IMR-90 (cell line): ENCODE measurements at regions not wholly inside any gene's neighbourhood (a gene's known extent, or its start where the extent isn't known, plus 50 kb on each side); places are given as distances from the start of the nearest gene placed in this dataset.

Experiments used
- ATAC-seq: fragments of 200-7000 bp; cut with Tn5 transposase; 2 replicates; pipeline ENCODE4 v1.9.1; 2020; ENCODE audit warnings: low read depth, mild to moderate bottlenecking, moderate library complexity
- BruUV-seq: library from RNA; stranded (reverse); fragments of 400-500 nt; replicated peaks from 2 replicates; lab custom pipeline; 2021; lab: Mats Ljungman, UMichigan
- CTCF ChIA-PET: fragments of 300-600 bp; formaldehyde crosslinking; extraction: SDS; loops from one replicate; lab custom pipeline; 2021; ENCODE audit warnings: antibody characterized with exemption; lab: Yijun Ruan, JAX
- POLR2A ChIA-PET: fragments of 300-600 bp; sonication (Branson Sonifier 250); formaldehyde crosslinking; loops from one replicate; lab custom pipeline; 2022; ENCODE audit warnings: antibody characterized with exemption; ENCODE audit not compliant: unreplicated experiment; lab: Charles Lee
- DNase-seq: peaks from one replicate; pipeline ENCODE4 v3.0.0; 2013
- H2AFZ ChIP-seq: replicated peaks from 2 replicates; pipeline ENCODE3; 2013; ENCODE audit warnings: low read length, mild to moderate bottlenecking; ENCODE audit not compliant: poor library complexity
- H2AK5ac ChIP-seq: 2 replicates; pipeline ENCODE4 v1.6.1; 2013; ENCODE audit warnings: low read depth, low read length, inconsistent platforms
- H2AK9ac ChIP-seq: replicated peaks from 2 replicates; pipeline ENCODE3; 2013; ENCODE audit warnings: mild to moderate bottlenecking, low read depth, low read length, moderate library complexity; ENCODE audit not compliant: poor library complexity
- H2BK120ac ChIP-seq: 2 replicates; pipeline ENCODE4 v1.6.1; 2013; ENCODE audit warnings: low read depth, low read length, inconsistent platforms
- H2BK15ac ChIP-seq: 3 replicates; pipeline ENCODE4 v1.6.1; 2013; ENCODE audit warnings: low read depth, low read length, inconsistent platforms
- H2BK20ac ChIP-seq: 2 replicates; pipeline ENCODE4 v1.6.1; 2013; ENCODE audit warnings: low read depth, mild to moderate bottlenecking, inconsistent platforms, low read length, moderate library complexity
- H2BK5ac ChIP-seq: 2 replicates; pipeline ENCODE4 v1.6.1; 2013; ENCODE audit warnings: mild to moderate bottlenecking, low read depth, low read length, inconsistent platforms; ENCODE audit not compliant: poor library complexity, severe bottlenecking
- H3K14ac ChIP-seq: replicated peaks from 2 replicates; pipeline ENCODE4 v1.6.1; 2013; ENCODE audit warnings: low read depth, low read length, inconsistent platforms
- H3K18ac ChIP-seq: 2 replicates; pipeline ENCODE4 v1.6.1; 2013; ENCODE audit warnings: low read depth, low read length, control low read depth
- H3K23ac ChIP-seq: 2 replicates; pipeline ENCODE4 v1.6.1; 2013; ENCODE audit warnings: low read depth, low read length, inconsistent platforms
- H3K27ac ChIP-seq: 2 replicates; pipeline ENCODE4 v1.5.1; 2013; ENCODE audit warnings: mild to moderate bottlenecking, control low read depth, low read length; ENCODE audit not compliant: insufficient read depth
- H3K27me3 ChIP-seq: 2 replicates; pipeline ENCODE4 v1.6.1; 2013; ENCODE audit warnings: low read length; ENCODE audit not compliant: control insufficient read depth, insufficient read depth
- H3K36me3 ChIP-seq: 2 replicates; pipeline ENCODE4 v1.6.1; 2013; ENCODE audit warnings: low read length, mixed read lengths; ENCODE audit not compliant: control insufficient read depth, insufficient read depth
- H3K4ac ChIP-seq: 2 replicates; pipeline ENCODE4 v1.6.1; 2013; ENCODE audit warnings: low read depth, low read length, inconsistent platforms
- H3K4me1 ChIP-seq: 2 replicates; pipeline ENCODE4 v1.6.1; 2013; ENCODE audit warnings: low read length, mixed read lengths; ENCODE audit not compliant: control insufficient read depth, insufficient read depth
- H3K4me2 ChIP-seq: 2 replicates; pipeline ENCODE4 v1.6.1; 2013; ENCODE audit warnings: low read depth, mild to moderate bottlenecking, control low read depth, low read length, moderate library complexity
- H3K4me3 ChIP-seq: 2 replicates; pipeline ENCODE4 v1.5.1; 2013; ENCODE audit warnings: low read depth, mild to moderate bottlenecking, control low read depth, low read length, moderate library complexity; ENCODE audit not compliant: insufficient read depth
- H3K56ac ChIP-seq: 2 replicates; pipeline ENCODE4 v1.6.1; 2013; ENCODE audit warnings: low read length, inconsistent platforms; ENCODE audit not compliant: insufficient read depth; ENCODE audit errors: extremely low read depth
- H3K79me1 ChIP-seq, 2 experiments: 2 replicates each; pipeline ENCODE4 v1.6.1; 2013; ENCODE audit warnings: low read length in 2 of 2, inconsistent platforms in 1 of 2, low read depth in 1 of 2
- H3K9ac ChIP-seq: 2 replicates; pipeline ENCODE4 v1.6.1; 2013; ENCODE audit warnings: low read depth, low read length, control low read depth
- H3K9me1 ChIP-seq: 2 replicates; pipeline ENCODE4 v1.6.1; 2013; ENCODE audit warnings: low read length, inconsistent platforms; ENCODE audit not compliant: insufficient read depth
- H3K9me3 ChIP-seq: 2 replicates; pipeline ENCODE4 v1.6.1; 2013; ENCODE audit warnings: low read length; ENCODE audit not compliant: control insufficient read depth, insufficient read depth
- H4K20me1 ChIP-seq: 2 replicates; pipeline ENCODE4 v1.6.1; 2013; ENCODE audit warnings: low read length, inconsistent platforms; ENCODE audit not compliant: insufficient read depth
- H4K5ac ChIP-seq: 2 replicates; pipeline ENCODE4 v1.6.1; 2013; ENCODE audit warnings: mild to moderate bottlenecking, low read depth, low read length, control low read depth
- H4K8ac ChIP-seq, 2 experiments: 2 replicates each; pipeline ENCODE4 v1.6.1; 2013; ENCODE audit warnings: low read depth in 2 of 2, low read length in 2 of 2, control low read depth in 1 of 2, inconsistent platforms in 1 of 2
- H4K91ac ChIP-seq: 2 replicates; pipeline ENCODE4 v1.6.1; 2013; ENCODE audit warnings: low read depth, low read length, inconsistent platforms; ENCODE audit not compliant: insufficient read depth
- CEBPB ChIP-seq: IDR thresholded peaks from 2 replicates; pipeline ENCODE4 v1.6.1; 2012; ENCODE audit warnings: low read depth, low read length, improper control_type of control experiment
- NFE2L2 ChIP-seq: fragments of 150-350 bp; IDR thresholded peaks from 2 replicates; pipeline ENCODE4 v1.6.1; 2016; ENCODE audit warnings: low read depth, mild to moderate bottlenecking, low read length
- WGBS, 2 experiments: methylation state at CpG; one replicate each; pipeline versions ENCODE4 v1.1.5 to v1.1.7; 2013; ENCODE audit warnings: missing lambda C conversion rate in 2 of 2; ENCODE audit not compliant: insufficient read length in 1 of 2; ENCODE audit errors: extremely low coverage in 2 of 2; 5-methylcytosine and 5-hydroxymethylcytosine counted together
- dilution Hi-C: fragments of 300-500 bp; cut with HindIII; formaldehyde crosslinking; loops from one replicate; pipeline ENCODE4 v1.14.3; 2018; ENCODE audit warnings: low sequenced_read_pairs; ENCODE audit not compliant: unreplicated experiment
- in situ Hi-C: fragments of 300-500 bp; cut with MboI; formaldehyde crosslinking; loops from 3 replicates; pipeline ENCODE4 v1.14.3; 2019; ENCODE audit warnings: low sequenced_read_pairs, inconsistent platforms, mixed read lengths
- intact Hi-C: fragments of 100-400 bp; cut with micrococcal nuclease; formaldehyde crosslinking; loops from 2 replicates; pipeline ENCODE4 v1.10.0; 2022
- TF ChIP-seq, protein P1 (sequence below): fragments of 150-350 bp; IDR thresholded peaks from 2 replicates; pipeline ENCODE4 v1.6.1; 2017; ENCODE audit warnings: mild to moderate bottlenecking, antibody characterized with exemption, low read length, low read depth

DNA sequence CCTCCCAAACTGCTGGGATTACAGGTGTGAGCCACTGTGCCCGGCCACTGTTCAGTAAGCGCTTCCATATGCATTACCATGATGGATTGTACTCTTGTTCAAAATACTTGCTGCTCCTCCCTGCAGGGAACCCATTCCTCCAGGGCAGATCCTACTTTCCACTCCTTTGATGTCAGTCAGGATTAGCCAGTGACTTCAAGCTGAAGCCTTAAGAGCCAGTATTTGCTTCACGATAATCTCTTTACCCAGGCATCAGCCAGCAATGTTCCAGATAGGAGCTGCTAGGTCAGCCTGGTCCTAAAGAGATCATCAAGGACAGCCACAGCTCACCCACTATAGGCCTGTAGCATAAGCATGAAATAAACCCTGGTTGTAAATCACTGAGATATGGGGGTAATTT, 96.5 kb upstream of the UBE2E2 start:
- Histone ChIP-seq H3K27me3 (peaks cover 2% of the 10 kb centered on the region; the same call in 1 of the 2 replicates), H2BK120ac (no peak overlapping the region), H3K79me1 (no peaks in the 10 kb centered on the region), H2BK20ac (no peak overlapping the region), H2AFZ (no peak overlapping the region), H3K56ac (no peak overlapping the region), H2AK5ac (no peak overlapping the region), H3K23ac (no peak overlapping the region), H2BK5ac (no peak overlapping the region), H4K91ac (no peak overlapping the region), H3K36me3 (no peaks in the 10 kb centered on the region), H3K27ac (no peak overlapping the region), H4K5ac (no peak overlapping the region), H3K18ac (no peak overlapping the region), H3K4ac (no peak overlapping the region), H3K9me1 (no peaks in the 10 kb centered on the region), H4K20me1 (no peaks in the 10 kb centered on the region), H3K9ac (no peak overlapping the region), H3K4me3 (no peak overlapping the region), H3K14ac (no peak overlapping the region), H2AK9ac (no peak overlapping the region), H3K9me3 (no peaks in the 10 kb centered on the region), H2BK15ac (no peak overlapping the region), H4K8ac (no peak overlapping the region), H3K4me2 (no peak overlapping the region), H3K4me1 (no peaks in the 10 kb centered on the region)
- in situ Hi-C loops, result no loop called here
- dilution Hi-C loops, result no loop called here
- ATAC-seq (no peak), DNase-seq (no peak)
- ChIA-PET POLR2A (no interaction called here), CTCF (no interaction called here)
- 100% methylated on average over 1 of the region's 3 CpGs; no CpG with 5 or more reads in 1 of the 2 experiments for WGBS, 2 experiments
- intact Hi-C loops, result no loop called here
- BruUV-seq, result no TSS peak
- no peak for TF ChIP-seq CEBPB
- TF ChIP-seq NFE2L2, result no peak
- TF ChIP-seq, protein P1, sequence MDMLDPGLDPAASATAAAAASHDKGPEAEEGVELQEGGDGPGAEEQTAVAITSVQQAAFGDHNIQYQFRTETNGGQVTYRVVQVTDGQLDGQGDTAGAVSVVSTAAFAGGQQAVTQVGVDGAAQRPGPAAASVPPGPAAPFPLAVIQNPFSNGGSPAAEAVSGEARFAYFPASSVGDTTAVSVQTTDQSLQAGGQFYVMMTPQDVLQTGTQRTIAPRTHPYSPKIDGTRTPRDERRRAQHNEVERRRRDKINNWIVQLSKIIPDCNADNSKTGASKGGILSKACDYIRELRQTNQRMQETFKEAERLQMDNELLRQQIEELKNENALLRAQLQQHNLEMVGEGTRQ, result no peak
